ENCODE measurements at regions not wholly inside any gene's neighbourhood (a gene's known extent, or its start where the extent isn't known, plus 50 kb on each side); places are given as distances from the start of the nearest gene placed in this dataset.

DNA sequence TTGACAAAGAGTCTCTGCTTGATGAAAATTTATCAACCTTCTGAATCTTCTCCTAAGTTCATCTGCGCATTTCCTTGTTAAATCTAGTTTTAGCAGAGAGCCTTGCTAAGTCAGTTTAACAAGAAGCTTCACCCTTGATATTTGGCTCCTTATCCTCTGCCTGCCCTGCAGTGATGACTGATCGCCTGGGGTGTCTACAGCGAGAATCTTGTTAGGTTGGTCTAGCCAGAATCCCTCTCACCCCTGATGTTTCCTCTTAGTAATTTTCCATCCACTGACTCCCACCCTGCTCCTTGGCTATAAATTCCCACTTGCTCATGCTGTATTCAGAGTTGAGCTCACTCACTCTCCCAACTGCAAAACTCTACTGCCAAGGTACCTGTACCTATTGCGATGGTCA lies 114.1 kb downstream of the TENT5A start:
- H4K20me1 ChIP-seq (ENCODE audit: insufficient read depth, low read depth, low read length) = no peaks in the 10 kb centered on the region
- H3K27me3 ChIP-seq (ENCODE audit: low read length) = no peaks in the 10 kb centered on the region
- no peak overlapping the region for H3K9ac ChIP-seq (ENCODE audit: low read length)
- H3K27ac ChIP-seq (ENCODE audit: low read length) = no peak overlapping the region
- H3K4me1 ChIP-seq (ENCODE audit: low read length) = no peaks in the 10 kb centered on the region
- no peak overlapping the region for H3K4me2 ChIP-seq (ENCODE audit: low read depth, low read length, poor library complexity, severe bottlenecking)
- no peaks in the 10 kb centered on the region for H3K79me2 ChIP-seq (ENCODE audit: low read length)
- H3K4me3 ChIP-seq (ENCODE audit: low read length) = no peak overlapping the region
- H2AFZ ChIP-seq (ENCODE audit: low read length) = no peak overlapping the region
- H3K9me2 ChIP-seq (replicated peaks; ENCODE audit: insufficient read depth, low read length) = peaks cover 5% of the 10 kb centered on the region; the same call in 1 of the 2 replicates
- no peak for DNase-seq
- peaks cover 7% of the 10 kb centered on the region; the same call in 1 of the 2 replicates for H3K9me3 ChIP-seq (ENCODE audit: low read length)
- H3K36me3 ChIP-seq (ENCODE audit: insufficient read depth, low read length) = no peaks in the 10 kb centered on the region

GRCh38 chr6:81636930-81637568 lies 115.4 kb downstream of the TENT5A start:
- Histone ChIP-seq H3K79me2 (ENCODE audit: low read length) (no peaks in the 10 kb centered on the region), H3K4me2 (ENCODE audit: low read depth, low read length, poor library complexity, severe bottlenecking) (no peak overlapping the region), H3K4me3 (ENCODE audit: low read length) (no peak overlapping the region), H3K4me1 (ENCODE audit: low read length) (no peaks in the 10 kb centered on the region), H3K9ac (ENCODE audit: low read length) (no peak overlapping the region), H3K9me3 (ENCODE audit: low read length) (peaks cover 7% of the 10 kb centered on the region; the same call in 1 of the 2 replicates), H4K20me1 (ENCODE audit: insufficient read depth, low read depth, low read length) (no peaks in the 10 kb centered on the region), H3K9me2 (replicated peaks; ENCODE audit: insufficient read depth, low read length) (peaks cover 5% of the 10 kb centered on the region; the same call in 1 of the 2 replicates), H2AFZ (ENCODE audit: low read length) (no peak overlapping the region), H3K27ac (ENCODE audit: low read length) (no peak overlapping the region), H3K36me3 (ENCODE audit: insufficient read depth, low read length) (no peaks in the 10 kb centered on the region), H3K27me3 (ENCODE audit: low read length) (no peaks in the 10 kb centered on the region)
- no peak for DNase-seq

- Histone ChIP-seq H3K4me2 (ENCODE audit: low read depth, low read length, poor library complexity, severe bottlenecking) (no peak overlapping the region), H3K79me2 (ENCODE audit: low read length) (no peaks in the 10 kb centered on the region), H3K27me3 (ENCODE audit: low read length) (no peaks in the 10 kb centered on the region), H2AFZ (ENCODE audit: low read length) (no peak overlapping the region), H3K27ac (ENCODE audit: low read length) (no peak overlapping the region), H3K9ac (ENCODE audit: low read length) (no peak overlapping the region), H3K4me1 (ENCODE audit: low read length) (no peaks in the 10 kb centered on the region), H3K9me3 (ENCODE audit: low read length) (peaks cover 14% of the 10 kb centered on the region), H3K9me2 (replicated peaks; ENCODE audit: insufficient read depth, low read length) (peaks cover 5% of the 10 kb centered on the region; the same call in 1 of the 2 replicates), H4K20me1 (ENCODE audit: insufficient read depth, low read depth, low read length) (no peaks in the 10 kb centered on the region), H3K36me3 (ENCODE audit: insufficient read depth, low read length) (no peaks in the 10 kb centered on the region), H3K4me3 (ENCODE audit: low read length) (no peak overlapping the region)
- DNase-seq = no peak
These were observed 118.2 kb downstream of the TENT5A start for GRCh38 chr6:81634155-81634880.

DNA sequence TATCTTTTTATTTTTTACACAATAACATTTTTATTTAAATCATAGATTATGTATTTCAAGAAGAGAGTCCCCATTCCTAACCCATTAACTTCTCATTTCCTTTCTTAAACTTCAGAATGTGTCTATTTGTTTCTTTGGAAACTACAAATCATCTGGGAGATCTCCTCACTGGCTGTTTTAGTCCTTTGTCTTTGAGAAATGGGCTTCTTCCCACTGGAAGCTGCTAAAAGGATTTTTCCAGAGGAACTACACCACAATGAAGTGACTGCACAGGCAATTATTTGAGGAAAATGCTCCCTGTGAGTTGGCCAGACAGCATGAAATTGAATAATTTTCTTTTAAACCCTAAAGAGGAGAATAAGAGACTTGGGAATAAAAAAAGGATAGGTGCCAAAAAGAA lies 119.1 kb downstream of the TENT5A start:
- H3K9me2 ChIP-seq (replicated peaks; ENCODE audit: insufficient read depth, low read length) = peaks cover 5% of the 10 kb centered on the region; the same call in 1 of the 2 replicates
- no peak overlapping the region for H3K9ac ChIP-seq (ENCODE audit: low read length)
- H2AFZ ChIP-seq (ENCODE audit: low read length) = no peak overlapping the region
- DNase-seq = no peak
- H3K27me3 ChIP-seq (ENCODE audit: low read length) = no peaks in the 10 kb centered on the region
- H3K4me2 ChIP-seq (ENCODE audit: low read depth, low read length, poor library complexity, severe bottlenecking) = no peak overlapping the region
- no peak overlapping the region for H3K4me3 ChIP-seq (ENCODE audit: low read length)
- no peaks in the 10 kb centered on the region for H4K20me1 ChIP-seq (ENCODE audit: insufficient read depth, low read depth, low read length)
- H3K9me3 ChIP-seq (ENCODE audit: low read length) = peaks cover 14% of the 10 kb centered on the region
- H3K27ac ChIP-seq (ENCODE audit: low read length) = no peak overlapping the region
- no peaks in the 10 kb centered on the region for H3K36me3 ChIP-seq (ENCODE audit: insufficient read depth, low read length)
- no peaks in the 10 kb centered on the region for H3K4me1 ChIP-seq (ENCODE audit: low read length)
- no peaks in the 10 kb centered on the region for H3K79me2 ChIP-seq (ENCODE audit: low read length)

DNA sequence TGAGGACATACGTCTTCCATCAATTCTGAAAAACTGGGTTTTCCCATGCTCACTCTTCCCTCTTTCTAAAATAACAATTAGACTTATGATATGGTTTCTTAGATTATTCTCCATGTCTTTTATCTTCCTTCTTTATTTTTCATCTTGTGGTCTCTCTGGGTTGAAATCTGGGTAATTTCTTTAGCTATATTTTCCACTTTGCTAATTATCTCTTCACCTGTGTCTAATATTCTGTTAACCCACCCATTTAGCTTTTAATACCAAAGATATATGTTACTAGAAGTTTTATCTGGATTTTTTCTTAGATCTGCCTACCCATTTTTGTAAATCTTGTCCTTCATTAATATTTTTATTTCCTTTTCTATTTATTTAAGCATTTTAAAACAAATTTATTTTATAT lies 121.8 kb downstream of the TENT5A start:
- no peaks in the 10 kb centered on the region for H3K36me3 ChIP-seq (ENCODE audit: insufficient read depth, low read length)
- no peak overlapping the region for H3K9ac ChIP-seq (ENCODE audit: low read length)
- no peak overlapping the region for H2AFZ ChIP-seq (ENCODE audit: low read length)
- H3K79me2 ChIP-seq (ENCODE audit: low read length) = no peaks in the 10 kb centered on the region
- H4K20me1 ChIP-seq (ENCODE audit: insufficient read depth, low read depth, low read length) = no peaks in the 10 kb centered on the region
- H3K9me3 ChIP-seq (ENCODE audit: low read length) = peaks cover 14% of the 10 kb centered on the region
- H3K9me2 ChIP-seq (replicated peaks; ENCODE audit: insufficient read depth, low read length) = no peaks in the 10 kb centered on the region; the same call in 1 of the 2 replicates
- H3K4me3 ChIP-seq (ENCODE audit: low read length) = no peak overlapping the region
- no peaks in the 10 kb centered on the region for H3K27me3 ChIP-seq (ENCODE audit: low read length)
- no peaks in the 10 kb centered on the region for H3K4me1 ChIP-seq (ENCODE audit: low read length)
- H3K27ac ChIP-seq (ENCODE audit: low read length) = no peak overlapping the region
- DNase-seq = no peak
- no peak overlapping the region for H3K4me2 ChIP-seq (ENCODE audit: low read depth, low read length, poor library complexity, severe bottlenecking)

- Histone ChIP-seq H3K36me3 (ENCODE audit: insufficient read depth, low read length) (no peaks in the 10 kb centered on the region), H3K4me1 (ENCODE audit: low read length) (no peaks in the 10 kb centered on the region), H3K27ac (ENCODE audit: low read length) (no peak overlapping the region), H3K9me2 (replicated peaks; ENCODE audit: insufficient read depth, low read length) (no peaks in the 10 kb centered on the region), H3K27me3 (ENCODE audit: low read length) (no peaks in the 10 kb centered on the region), H3K4me3 (ENCODE audit: low read length) (no peak overlapping the region), H3K9me3 (ENCODE audit: low read length) (no peaks in the 10 kb centered on the region), H4K20me1 (ENCODE audit: insufficient read depth, low read depth, low read length) (no peaks in the 10 kb centered on the region), H2AFZ (ENCODE audit: low read length) (no peak overlapping the region), H3K4me2 (ENCODE audit: low read depth, low read length, poor library complexity, severe bottlenecking) (no peak overlapping the region), H3K9ac (ENCODE audit: low read length) (no peak overlapping the region), H3K79me2 (ENCODE audit: low read length) (no peaks in the 10 kb centered on the region)
- no peak for DNase-seq
These were observed 127.3 kb downstream of the TENT5A start for GRCh38 chr6:81625216-81625615.

- Histone ChIP-seq H3K79me2 (ENCODE audit: low read length) (no peaks in the 10 kb centered on the region), H3K9me3 (ENCODE audit: low read length) (no peaks in the 10 kb centered on the region), H3K27me3 (ENCODE audit: low read length) (no peaks in the 10 kb centered on the region), H3K9ac (ENCODE audit: low read length) (no peak overlapping the region), H3K9me2 (replicated peaks; ENCODE audit: insufficient read depth, low read length) (no peaks in the 10 kb centered on the region), H3K4me2 (ENCODE audit: low read depth, low read length, poor library complexity, severe bottlenecking) (no peak overlapping the region), H3K4me1 (ENCODE audit: low read length) (no peaks in the 10 kb centered on the region), H2AFZ (ENCODE audit: low read length) (no peak overlapping the region), H4K20me1 (ENCODE audit: insufficient read depth, low read depth, low read length) (no peaks in the 10 kb centered on the region), H3K4me3 (ENCODE audit: low read length) (no peak overlapping the region), H3K36me3 (ENCODE audit: insufficient read depth, low read length) (no peaks in the 10 kb centered on the region), H3K27ac (ENCODE audit: low read length) (no peak overlapping the region)
- no peak for DNase-seq
These were observed 128.0 kb downstream of the TENT5A start for GRCh38 chr6:81624453-81624852.

DNA sequence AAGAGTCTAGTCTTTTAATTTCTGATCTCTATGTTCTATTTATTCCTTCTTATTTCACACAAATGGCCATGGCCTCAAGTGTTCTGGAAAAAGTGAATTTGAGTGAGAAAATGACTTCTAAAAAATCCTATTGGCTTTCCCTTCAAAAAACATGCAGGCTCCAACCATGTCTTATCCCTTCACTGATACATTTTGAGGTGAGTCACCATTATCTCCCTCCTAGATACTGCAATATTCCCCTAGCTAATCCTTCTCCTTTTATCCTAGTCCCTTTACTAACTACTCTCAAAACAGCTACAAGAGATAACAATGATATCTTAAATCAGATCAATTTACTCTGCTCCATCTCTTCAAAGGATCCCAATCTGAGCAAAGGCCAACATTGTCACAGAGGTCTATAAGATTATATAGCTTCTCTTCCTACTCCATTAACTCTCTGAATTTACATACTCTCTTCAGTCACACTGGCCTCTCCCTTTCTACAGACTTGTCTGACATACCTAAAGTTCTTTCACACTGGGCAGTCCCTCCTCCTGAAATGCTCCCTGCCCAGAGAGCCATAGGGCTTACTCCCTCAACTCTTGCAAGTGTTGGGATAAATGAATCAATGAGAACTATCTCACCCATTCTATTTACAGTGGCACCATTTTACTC lies 129.2 kb downstream of the TENT5A start:
- Histone ChIP-seq H3K9me2 (replicated peaks; ENCODE audit: insufficient read depth, low read length) (no peaks in the 10 kb centered on the region), H3K27ac (ENCODE audit: low read length) (no peak overlapping the region), H3K36me3 (ENCODE audit: insufficient read depth, low read length) (no peaks in the 10 kb centered on the region), H3K79me2 (ENCODE audit: low read length) (no peaks in the 10 kb centered on the region), H3K4me1 (ENCODE audit: low read length) (no peaks in the 10 kb centered on the region), H4K20me1 (ENCODE audit: insufficient read depth, low read depth, low read length) (no peaks in the 10 kb centered on the region), H3K27me3 (ENCODE audit: low read length) (no peaks in the 10 kb centered on the region), H3K9ac (ENCODE audit: low read length) (no peak overlapping the region), H3K4me3 (ENCODE audit: low read length) (no peak overlapping the region), H3K9me3 (ENCODE audit: low read length) (no peaks in the 10 kb centered on the region), H3K4me2 (ENCODE audit: low read depth, low read length, poor library complexity, severe bottlenecking) (no peak overlapping the region), H2AFZ (ENCODE audit: low read length) (no peak overlapping the region)
- DNase-seq = no peak

Measured in Karpas-422 (cell line).